ENCODE measurements at regions not wholly inside any gene's neighbourhood (a gene's known extent, or its start where the extent isn't known, plus 50 kb on each side); places are given as distances from the start of the nearest gene placed in this dataset.

DNA sequence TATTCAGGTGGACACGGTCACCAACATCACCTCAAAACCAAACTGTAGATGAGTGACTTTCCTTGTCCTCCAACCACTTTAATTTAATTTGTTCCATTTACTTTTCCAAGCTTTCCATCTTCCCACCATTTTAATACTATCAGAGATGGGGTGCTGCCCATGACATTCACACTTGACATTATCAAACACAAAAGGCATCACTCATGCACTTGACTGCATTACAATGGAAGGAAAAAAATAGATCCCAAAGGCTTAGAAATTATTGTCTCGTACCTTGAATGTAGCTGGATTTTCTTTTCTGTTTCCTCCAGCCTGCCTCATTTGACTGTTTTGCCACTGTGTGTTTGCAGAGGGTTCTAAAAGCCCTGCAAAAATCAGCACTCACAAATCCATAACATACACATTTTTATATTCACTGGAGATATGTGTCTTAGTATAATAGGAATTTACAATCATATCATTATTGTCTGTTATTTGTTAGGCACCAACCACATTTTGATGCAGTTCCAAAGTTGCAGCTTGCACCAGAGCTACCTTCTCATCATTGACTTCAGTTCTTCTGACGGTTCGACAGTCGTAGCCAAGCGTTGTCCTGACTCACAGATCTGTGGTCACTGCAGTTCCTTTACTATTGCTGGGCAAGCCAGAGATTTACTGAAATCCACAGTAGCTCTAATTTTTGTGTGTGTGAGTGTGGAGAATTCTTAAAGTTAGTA lies 712.3 kb upstream of the WWC1 start:
- TF ChIP-seq, protein P1, sequence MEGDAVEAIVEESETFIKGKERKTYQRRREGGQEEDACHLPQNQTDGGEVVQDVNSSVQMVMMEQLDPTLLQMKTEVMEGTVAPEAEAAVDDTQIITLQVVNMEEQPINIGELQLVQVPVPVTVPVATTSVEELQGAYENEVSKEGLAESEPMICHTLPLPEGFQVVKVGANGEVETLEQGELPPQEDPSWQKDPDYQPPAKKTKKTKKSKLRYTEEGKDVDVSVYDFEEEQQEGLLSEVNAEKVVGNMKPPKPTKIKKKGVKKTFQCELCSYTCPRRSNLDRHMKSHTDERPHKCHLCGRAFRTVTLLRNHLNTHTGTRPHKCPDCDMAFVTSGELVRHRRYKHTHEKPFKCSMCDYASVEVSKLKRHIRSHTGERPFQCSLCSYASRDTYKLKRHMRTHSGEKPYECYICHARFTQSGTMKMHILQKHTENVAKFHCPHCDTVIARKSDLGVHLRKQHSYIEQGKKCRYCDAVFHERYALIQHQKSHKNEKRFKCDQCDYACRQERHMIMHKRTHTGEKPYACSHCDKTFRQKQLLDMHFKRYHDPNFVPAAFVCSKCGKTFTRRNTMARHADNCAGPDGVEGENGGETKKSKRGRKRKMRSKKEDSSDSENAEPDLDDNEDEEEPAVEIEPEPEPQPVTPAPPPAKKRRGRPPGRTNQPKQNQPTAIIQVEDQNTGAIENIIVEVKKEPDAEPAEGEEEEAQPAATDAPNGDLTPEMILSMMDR (IDR thresholded peaks at IDR 0.05), result no peak
- TF ChIP-seq POLR2A (IDR thresholded peaks at IDR 0.05), result no peak
